WI38 (cell line): ENCODE measurements at regions not wholly inside any gene's neighbourhood (a gene's known extent, or its start where the extent isn't known, plus 50 kb on each side); places are given as distances from the start of the nearest gene placed in this dataset.

Source experiments
- H3K4me3 ChIP-seq: 2 replicates; pipeline ENCODE4 v1.5.1; 2011; ENCODE audit warnings: low read depth, mild to moderate bottlenecking, control low read depth, low read length
- TF ChIP-seq, protein P1 (sequence below): IDR thresholded peaks from 2 replicates; pipeline ENCODE4 v1.5.1; 2012; ENCODE audit warnings: low read depth, mild to moderate bottlenecking, control low read depth, low read length

DNA sequence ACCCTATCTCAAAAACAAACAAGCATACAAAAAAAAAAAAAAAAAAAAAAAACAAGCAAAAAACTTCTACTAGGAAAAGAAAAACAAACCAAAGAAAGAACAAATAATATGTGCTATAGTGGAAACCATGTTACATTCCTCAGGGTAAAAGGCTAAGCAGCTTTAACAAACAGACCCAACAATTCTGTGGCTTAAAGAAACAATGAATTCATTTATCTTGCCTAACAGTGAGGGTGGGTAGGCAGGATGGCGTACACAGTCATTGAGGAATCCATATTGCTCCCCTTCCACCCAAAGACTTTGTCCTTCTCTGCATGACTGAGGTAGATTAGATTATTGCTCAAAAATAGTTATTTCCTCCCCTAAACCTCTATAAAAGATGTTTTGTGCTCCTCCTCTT is 63.1 kb upstream of the ITGA6 start:
- H3K4me3 ChIP-seq: no peak overlapping the region
- TF ChIP-seq, protein P1, sequence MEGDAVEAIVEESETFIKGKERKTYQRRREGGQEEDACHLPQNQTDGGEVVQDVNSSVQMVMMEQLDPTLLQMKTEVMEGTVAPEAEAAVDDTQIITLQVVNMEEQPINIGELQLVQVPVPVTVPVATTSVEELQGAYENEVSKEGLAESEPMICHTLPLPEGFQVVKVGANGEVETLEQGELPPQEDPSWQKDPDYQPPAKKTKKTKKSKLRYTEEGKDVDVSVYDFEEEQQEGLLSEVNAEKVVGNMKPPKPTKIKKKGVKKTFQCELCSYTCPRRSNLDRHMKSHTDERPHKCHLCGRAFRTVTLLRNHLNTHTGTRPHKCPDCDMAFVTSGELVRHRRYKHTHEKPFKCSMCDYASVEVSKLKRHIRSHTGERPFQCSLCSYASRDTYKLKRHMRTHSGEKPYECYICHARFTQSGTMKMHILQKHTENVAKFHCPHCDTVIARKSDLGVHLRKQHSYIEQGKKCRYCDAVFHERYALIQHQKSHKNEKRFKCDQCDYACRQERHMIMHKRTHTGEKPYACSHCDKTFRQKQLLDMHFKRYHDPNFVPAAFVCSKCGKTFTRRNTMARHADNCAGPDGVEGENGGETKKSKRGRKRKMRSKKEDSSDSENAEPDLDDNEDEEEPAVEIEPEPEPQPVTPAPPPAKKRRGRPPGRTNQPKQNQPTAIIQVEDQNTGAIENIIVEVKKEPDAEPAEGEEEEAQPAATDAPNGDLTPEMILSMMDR: no peak

DNA sequence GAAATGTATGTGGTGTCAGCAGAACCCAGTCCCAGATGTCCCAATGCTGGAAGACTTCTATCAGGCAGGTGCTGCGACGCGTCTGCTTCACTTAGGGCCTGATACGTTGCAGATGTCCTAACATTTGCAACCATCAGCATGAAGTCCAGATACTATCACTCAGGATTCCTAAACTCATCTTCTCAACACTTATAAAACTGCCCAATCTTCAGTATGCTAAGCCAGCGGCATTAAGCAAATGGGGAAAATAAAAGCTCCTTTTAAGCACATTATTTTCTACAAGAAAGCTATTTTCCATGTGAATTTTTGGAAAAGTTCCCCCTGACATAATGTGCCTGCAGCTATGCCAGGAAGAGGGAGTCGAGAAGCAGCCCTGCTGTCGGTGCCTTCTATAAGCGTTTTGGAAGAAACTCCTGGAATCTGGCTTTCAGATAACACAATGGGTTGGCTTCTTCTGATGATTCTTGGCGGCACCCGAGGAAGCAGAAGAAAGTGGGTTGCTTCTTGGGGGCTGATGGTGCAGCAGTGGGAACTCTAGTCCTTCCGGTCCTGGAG is 60.7 kb upstream of the ITGA6 start:
- H3K4me3 ChIP-seq: no peak overlapping the region
- TF ChIP-seq, protein P1: no peak

DNA sequence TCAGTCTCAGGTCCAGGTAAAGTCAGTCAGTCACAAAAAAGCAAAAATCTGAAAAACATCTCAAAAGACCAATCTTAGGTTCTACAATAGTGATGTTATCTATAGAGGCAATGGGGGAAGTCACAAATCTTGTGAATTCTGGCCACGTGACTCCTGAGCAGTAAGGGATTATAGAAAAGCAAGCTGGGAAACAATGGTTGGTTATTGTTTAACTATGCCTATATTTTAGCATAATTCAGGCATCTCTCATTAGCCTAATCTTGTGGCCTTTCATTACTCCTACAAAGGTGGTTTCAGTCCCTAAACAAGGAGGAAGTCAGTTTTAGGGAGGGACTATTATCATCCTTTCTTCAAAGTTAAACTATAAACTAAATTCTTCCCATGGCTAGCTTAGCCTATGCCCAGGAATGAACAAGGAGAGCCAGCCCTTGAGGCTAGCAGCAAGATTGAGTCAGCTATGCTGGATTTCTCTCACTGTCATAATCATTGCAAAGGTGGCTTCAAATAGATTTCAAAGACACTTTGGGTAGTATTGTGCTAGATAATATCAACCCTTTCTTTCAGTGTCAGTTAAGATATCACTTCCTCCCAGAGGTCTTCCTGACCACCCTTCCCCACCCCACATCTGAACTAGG is 56.4 kb upstream of the ITGA6 start:
- TF ChIP-seq, protein P1: no peak
- no peak overlapping the region for H3K4me3 ChIP-seq

DNA sequence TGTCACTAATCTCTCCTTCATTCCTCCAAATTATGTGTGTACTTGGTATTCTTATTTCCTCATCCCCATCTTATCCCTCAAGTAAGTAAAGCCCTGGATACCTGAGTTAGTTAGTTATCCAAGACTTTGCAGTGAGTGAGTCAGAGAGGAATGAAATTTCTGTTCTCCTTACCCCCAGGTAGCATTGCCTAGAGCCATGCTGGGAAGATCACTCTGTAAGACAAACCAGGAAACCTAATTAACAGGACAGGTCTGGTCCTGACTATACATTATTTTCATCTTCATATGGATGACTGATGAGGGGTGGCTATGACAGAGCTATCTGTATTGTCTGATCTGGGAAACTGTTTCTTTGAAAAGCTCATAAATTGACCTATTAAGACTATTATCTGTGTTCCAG is 55.0 kb upstream of the ITGA6 start:
- TF ChIP-seq, protein P1: no peak
- H3K4me3 ChIP-seq: no peak overlapping the region

DNA sequence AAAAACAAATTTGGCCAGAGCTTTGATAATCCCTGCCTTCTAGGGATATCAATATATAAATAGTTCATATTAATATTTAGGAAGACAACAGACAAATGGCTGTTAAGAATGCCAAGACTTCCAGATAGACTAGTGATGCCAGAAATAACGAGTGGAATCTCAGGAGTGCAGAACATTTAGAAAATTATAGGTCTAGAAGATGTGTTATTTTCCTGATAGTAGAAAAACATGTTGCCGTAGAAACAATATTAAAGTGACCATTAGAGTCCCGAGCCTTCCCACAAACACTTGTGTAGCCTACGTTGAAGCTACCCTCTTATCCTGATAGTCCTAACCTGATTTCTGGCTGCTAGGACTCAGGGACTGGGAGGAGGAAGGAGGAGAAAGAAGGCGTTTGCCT is 54.3 kb upstream of the ITGA6 start:
- TF ChIP-seq, protein P1: no peak
- H3K4me3 ChIP-seq: no peak overlapping the region

DNA sequence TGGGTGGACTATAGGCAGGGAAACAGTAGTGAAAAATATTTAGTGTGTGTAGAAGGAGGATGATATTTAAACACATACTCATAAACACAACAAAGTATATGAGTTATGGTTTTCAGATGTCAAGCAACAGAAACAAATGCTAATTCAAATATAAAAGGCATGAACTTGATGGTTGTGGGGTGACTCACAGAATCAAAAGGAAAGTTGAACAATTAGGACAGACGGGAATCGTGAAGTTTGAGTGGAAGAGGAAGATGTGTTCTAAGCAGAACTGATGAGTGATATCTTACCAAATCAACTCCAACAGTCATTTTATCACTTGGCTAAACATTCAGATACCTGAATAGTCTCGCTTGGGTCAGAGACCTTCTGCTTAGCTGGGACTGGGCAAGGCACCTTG is 53.6 kb upstream of the ITGA6 start:
- no peak overlapping the region for H3K4me3 ChIP-seq
- TF ChIP-seq, protein P1: no peak

DNA sequence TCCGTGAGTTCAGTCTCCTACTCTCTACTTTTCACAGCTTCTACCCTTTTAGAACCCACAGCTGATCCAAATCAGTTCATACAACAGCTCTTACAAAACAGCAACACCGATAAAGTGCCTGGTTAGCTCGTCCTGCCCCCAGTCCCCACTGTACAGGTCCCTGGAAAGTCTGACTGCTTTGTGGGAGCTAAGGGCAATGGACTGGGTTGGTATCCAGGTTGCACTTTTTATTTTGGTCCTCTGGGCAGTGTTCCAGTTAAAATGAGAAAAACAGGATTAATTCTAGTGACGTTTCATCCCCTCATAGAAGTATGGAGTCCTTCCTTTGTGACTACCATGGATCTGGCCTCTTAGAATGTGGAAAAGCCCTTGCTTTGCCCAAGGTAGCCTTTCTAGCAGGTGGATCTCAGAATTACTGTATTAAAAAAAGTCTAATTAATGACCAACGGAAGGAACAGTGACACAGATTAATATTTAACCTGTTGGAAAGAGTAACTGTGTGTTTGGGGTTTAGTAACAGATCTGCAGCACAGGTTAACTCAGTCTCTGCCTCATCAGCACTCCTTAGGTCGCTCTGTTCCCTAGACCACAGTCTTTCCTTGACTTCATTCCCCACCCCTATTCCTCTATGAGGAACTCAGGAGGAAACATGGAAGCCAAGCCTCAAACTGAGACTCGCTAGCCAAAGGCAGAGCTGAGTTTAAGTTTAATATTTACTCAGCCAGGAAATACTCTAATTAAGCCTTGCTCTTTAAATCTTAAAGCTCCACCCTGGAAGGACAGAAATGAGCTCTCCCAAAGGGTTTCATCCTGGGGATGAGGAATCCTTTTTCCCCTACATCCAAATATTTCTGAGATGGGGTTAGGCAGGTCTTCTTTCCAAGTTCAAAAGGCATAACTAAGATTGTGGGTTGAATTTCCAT is 52.8 kb upstream of the ITGA6 start:
- TF ChIP-seq, protein P1: no peak
- H3K4me3 ChIP-seq: no peak overlapping the region
